HUDEP-2 (cell line): ENCODE measurements at regions not wholly inside any gene's neighbourhood (a gene's known extent, or its start where the extent isn't known, plus 50 kb on each side); places are given as distances from the start of the nearest gene placed in this dataset.
A peak's percentile ranks its signal among the peaks of the same experiment; 100 is the strongest.

ENCODE experiments used
- DNase-seq, 76 experiments: peaks; one replicate each; lab custom pipeline; 2025; ENCODE audit not compliant: unreplicated experiment in 76 of 76; lab: John Stamatoyannopoulos, UW

DNA sequence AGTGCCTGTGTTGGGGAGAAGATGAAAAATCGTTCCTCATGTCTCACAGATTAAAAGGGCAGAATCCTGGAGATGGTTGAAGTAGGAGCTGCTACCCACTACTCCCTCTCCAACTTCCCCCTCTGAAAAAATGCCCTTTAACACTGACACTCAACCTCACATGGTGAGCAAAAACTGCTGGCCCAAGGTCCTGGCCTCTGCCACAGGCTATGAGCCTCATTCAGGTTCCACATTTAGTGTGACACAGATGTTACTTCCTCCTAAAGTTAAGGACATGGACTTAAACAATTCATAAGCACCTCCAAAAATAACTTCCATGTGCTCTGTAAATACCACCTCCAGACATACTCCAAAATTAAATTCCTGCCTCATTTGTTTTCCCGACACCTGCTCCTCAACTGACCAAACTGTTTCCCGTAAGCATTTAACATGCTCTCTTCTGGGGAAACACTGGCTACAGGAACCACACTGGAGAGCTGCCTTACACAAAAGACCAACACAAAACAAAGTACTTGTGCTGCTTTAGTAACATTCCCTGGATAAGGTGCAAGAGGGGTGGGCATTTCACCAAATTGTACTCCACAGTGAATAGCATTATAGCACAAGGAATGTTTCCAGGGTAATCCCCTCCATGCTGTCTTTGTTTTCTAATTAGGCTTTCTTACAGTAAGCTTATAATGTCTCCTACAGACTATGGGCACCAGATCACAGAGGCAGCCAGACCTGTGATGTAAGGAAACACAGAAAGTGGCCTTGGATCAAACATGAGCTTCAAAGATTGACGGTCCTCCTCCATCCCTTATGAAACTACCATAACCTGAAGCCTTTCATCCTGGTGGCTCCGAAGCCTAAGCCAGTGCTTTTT is 57.0 kb downstream of the PHLDA1 start:
- DNase-seq, result no peak

DNA sequence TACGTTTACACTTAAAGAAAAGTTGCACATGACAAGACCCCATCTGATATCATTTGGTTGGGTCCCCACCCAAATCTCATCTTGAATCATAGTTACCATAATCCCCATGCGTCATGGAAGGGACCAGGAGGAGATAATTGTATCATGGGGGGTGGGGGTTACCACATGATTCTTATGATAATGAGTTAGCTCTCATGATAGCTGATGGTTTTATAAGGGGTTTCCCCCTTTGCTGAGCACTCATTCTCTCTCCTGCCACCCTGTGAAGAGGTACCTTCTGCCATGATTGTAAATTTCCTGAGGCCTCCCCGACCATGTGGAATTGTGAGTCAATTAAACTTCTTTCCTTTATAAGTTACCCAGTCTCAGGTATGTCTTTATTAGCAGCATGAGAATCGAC is 60.3 kb downstream of the PHLDA1 start:
- no peak for DNase-seq

DNA sequence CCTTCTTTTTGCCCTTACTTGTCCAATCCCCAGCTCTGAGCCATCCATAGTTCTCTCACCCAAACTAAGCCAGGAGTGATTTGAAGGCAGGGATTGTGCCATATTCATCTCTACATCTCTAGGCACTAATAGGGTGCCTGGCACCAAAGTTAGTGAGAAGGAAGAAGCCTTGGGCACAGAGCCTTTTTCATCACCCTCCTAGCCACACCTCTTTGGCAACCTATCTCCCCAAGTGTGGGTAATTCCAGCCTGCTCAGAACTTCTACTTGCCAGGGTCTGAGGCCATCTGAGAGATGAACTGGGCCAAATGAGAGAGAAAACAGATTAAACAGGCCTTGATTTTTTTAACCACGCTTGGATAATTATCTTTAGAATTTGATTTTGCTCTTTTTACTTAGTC is 61.3 kb downstream of the PHLDA1 start:
- DNase-seq, result no peak

DNA sequence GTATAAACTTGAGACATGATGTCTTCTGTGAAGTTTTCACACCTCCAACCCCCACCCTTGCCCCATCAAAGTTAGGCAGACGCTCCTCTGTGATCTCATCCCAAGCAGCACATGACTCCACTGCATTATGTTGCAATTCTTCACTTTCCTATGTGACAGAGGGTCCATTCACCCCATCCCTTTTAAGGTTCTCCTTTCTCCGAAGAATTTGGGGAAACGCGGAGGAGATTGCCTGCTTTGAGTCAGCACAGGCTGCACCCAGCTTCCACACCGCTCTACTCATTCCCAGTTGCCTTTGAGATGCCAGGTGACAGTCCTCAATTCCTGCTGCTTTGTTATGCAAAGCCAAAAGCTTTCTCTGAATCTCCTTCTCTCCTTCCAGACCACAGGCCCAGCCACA is 61.8 kb downstream of the PHLDA1 start:
- DNase-seq, result no peak

DNA sequence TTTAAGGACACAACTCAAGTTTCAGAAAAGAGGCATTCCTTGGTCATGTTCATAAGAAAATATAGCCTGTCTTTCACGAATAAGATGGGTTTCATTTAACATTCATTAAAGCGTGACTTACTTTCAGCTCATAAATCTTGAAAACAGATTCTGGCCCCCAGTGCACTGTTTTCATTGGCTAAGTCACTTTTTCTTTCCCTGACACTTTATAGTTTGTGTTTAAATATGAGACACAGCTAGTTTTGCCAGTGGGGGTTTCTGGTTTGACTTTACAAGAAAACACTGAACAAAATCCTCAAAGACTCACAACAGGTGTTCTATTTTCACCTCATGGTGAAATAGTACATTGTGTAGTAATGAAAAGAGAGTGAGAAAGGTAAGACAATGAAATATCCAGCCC is 65.9 kb downstream of the PHLDA1 start:
- DNase-seq, result no peak

DNA sequence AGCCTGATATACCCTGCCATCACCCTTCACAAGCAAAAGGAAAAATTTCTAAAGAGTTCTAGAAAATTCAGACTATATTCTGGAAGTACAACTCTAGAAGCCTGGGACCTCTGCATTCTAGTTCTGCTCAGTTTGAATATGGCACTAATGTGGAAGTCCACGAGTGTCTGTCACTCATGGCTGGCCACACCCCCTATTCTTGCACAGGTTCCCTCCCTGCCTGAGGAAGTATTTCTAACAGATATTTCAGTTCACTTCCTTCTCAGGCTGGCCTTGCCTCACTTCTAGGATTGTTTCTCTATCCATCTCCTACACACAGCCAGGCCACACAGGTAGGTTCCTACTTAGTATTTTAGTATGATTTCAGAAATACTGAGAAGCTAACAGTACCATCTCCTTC is 67.4 kb downstream of the PHLDA1 start:
- DNase-seq, result no peak

DNA sequence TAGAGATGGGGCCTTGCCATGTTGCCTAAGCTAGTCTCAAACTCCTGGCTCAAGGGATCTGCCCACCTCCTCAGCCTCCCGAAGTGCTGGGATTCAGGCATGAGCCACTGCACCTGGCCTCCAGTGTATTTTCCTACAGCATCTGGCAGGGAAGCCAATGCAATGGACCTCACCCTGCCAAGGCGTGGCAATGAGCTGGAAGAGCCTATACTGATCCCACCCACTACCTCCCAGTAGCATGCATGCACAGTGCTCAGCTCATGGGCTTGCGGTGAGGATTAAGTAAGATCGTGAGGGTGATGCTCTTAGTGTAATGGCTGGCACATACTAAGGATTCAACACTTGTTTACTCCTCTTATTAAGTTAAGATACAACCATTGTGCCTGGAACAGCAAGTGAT is 69.7 kb downstream of the PHLDA1 start:
- DNase-seq, result no peak

DNA sequence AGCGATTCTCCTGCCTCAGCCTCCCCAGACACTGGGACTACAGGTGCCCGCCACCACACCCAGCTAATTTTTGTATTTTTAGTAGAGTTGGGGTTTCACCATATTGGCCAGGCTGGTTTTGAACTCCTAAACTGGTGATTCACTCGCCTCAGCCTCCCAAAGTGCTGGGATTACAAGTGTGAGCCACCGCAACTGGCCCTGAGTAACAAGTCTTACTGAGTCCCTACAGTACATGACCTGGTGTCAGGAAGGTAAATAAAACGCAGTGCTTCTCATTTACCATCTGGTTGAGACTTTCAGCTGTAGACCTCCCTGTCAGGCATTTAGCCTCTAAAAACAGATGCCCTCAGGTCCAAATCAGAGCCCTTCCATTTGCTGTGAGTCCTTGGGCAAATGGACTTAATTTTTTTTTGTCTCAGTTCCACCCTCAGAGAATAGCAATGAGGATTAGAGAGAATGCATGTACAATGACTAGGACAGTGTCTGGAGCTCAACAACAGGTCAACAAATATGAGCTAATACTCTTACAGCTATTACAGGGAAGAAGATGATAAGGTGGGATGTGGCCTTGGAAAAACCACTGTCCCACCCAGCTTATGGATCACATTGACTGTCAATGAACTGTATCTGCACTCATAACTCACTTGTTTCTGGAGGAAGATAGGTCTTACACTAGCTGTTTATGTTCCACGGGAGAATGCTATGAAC is 70.5 kb downstream of the PHLDA1 start:
- no peak for DNase-seq

DNA sequence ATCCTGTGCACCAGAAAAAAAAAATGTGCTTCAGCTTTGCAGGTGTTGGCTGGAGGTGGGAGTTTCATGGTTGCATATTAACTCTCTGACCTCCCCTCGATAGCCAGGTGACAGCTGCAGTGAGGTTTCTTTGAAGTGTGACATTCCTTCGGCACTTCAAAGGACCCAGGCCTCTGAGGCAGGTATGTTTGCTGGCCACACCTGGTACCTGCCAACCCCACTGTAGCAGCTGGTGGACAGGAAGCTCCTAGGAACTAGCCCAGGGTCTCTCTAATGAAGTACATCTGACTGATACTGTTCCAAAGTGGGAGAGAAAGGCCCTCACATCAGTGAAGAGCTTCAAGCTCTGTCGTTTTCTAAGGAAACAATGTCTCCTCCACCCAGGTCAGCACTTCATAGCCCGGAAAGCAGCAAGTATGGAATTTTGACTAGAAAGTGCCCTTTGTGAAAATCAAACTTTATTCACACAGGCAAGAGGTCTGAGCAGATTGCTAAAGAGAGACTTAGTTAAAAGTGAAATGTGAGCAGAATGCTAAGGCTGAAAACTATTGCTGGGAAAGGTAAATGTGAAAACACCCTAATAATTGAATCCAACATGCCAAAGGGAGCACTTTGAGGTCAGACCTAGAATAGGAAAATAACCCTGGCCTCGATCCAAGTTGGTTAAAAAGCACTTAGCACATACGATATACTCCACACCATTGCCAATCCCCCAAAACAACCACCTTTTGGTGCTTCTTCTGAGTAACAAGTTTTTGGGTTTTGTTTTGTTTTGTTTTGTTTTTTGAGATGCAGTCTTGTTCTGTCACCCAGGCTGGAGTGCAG is 71.3 kb downstream of the PHLDA1 start:
- DNase-seq, result no peak

DNA sequence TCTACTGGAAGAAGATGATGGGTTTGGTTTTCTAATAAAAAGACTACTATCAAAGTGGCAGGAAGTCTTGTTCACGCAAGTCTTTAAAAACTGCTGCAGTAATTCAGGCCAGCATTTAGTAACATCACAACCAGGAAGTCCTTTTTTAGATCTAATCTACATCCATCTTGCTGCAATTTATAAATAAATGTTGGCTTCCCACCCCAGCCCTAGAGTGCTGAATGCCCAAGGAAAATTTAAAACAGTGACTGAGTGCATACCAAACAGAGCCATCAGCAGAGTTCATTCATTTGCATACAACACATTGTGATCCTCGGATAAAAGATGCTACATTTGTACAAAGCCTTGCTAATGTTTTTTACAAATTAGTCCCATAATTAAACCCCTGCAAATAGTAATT is 72.1 kb downstream of the PHLDA1 start:
- DNase-seq, result no peak

DNA sequence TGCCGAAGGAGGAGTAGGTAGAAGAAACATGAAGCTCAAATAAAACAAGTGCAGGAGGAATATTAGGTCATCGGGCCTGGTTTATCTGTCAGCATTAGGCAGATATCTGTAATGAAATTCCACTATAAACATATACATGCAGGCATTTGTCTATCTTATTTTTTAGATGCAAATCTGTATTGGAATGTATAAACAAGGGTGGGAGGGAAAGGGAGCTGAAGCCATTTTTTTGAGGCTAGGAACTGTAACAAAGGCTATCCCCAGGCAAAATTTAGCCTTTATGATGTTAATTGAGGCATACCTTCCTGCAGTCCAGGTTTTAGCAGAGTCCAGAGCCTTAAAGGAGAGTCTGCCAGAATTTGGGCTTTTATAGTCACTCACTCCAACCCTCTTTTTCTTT is 72.5 kb downstream of the PHLDA1 start:
- DNase-seq, result no peak

DNA sequence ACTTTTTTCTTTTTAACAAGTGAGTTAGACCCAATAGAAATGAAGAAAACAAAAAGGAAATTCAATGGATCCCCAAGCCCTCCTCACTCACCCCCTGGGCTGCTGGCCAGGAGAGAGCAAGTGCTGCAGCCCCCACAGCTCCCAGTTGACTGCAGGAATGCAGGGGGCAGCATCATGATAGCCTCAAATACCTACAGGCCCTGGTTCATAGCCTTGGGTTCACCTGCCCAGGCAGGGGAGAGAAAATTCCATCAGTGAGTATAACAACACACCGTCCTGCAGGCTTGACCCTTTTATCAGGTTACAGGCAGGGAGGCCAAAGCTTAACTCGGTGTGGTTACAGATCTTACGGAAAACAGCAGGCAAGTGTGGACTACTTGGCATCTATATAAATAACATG is 76.3 kb downstream of the PHLDA1 start:
- no peak for DNase-seq

DNA sequence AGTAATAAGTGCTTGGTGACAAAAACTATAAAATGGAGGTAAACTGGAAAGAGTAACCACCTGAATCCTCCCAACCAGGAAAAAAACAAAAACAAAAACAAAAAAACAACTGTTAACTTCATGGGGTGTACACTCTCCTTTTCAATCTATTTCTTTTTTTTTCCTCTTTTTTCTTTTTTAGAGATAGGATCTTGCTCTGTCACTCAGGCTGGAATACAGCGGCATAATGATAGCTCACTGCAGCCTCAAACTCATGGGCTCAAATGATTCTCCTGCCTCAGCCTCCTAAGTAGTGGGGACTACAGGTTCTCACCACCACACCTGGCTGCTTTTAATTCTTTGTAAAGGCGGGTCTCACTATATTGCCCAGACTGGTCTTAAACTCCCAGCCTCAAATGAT is 76.8 kb downstream of the PHLDA1 start:
- DNase-seq, result no peak

DNA sequence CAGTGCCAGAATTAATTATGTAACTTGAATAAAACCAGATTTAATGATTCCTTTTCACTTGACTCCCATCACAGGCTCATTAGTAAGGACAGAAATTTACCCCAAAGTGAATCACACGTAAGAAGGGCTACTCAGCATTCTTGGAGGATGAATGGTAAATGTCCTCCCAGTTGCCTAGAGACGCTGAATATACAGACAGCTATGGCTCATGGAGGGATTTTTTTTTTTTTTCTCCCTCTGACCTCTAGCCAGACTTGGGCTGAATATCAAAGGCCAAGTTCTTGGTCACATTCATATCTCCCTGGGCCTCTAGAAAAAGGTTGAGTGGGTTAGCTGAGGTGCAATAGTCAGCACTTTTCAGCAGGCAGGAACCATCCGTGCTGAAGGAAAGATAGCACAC is 77.5 kb downstream of the PHLDA1 start:
- no peak for DNase-seq

DNA sequence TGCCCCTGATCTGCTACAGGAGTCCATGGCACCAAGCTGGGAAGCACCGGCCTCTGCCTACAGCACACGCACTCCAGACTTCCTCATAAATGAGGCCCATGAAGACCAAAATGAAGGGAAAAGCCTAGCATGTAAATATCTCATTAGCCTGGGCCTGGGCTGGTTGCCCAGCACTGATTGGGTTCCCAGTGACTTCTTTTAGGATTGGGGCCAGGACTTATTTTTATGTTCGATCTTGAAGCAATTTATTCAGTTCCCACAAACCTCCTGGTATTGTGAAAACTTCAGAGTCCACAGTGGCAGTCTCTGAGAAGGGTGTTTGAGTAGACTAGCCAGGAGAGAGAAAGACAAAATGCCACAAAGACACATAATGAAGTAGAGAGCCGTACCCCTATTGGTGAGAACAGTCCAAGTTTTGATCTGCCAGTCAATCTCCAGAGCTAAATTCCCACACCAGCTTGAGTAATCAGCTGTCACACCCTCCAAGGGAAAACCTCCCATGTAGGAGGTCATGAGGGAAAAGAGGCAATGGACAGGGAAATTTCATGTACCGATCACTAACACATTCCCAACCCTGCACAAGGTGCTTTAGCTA is 78.2 kb downstream of the PHLDA1 start:
- DNase-seq, result no peak

DNA sequence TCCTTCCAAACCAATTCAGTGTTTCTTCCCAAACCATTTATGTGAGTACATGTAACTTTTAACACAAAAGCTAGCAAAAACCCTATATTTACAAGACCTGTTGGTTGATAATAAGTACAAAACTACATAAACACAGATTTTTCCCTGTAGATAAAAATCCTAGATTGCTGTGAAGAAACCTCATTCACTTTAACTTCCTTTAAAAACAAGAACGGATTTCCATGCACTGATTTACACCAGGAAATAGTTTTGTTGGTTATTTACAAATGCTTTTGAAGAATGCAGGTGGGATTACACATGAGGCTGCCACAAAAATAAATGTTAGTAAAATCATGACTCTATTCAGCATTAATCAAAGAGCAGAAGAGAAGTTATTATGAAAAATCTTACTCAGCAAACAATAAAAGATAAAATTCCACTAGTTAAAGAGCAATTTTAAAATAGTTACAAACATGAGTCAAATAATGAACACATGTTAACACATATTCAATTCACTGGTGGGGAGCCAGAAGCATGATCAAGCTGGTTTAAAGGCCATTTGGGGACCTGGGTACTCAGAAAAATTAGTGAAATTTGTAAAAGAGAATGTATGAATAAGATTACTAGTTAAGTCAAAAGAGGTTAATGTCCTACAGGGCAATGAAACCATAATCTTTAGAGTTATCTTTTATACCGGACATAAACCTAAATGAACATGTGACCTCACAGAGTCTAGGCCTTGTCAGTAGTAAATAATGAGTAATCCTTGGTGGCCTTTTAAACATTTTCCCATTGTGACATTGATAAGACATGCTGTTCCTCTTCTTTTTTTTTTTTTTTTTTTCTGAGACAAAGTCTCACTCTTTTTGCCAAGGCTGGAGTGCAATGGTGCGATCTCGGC is 79.9 kb downstream of the PHLDA1 start:
- DNase-seq, result peak in 1 of 76 experiments; percentile 8

DNA sequence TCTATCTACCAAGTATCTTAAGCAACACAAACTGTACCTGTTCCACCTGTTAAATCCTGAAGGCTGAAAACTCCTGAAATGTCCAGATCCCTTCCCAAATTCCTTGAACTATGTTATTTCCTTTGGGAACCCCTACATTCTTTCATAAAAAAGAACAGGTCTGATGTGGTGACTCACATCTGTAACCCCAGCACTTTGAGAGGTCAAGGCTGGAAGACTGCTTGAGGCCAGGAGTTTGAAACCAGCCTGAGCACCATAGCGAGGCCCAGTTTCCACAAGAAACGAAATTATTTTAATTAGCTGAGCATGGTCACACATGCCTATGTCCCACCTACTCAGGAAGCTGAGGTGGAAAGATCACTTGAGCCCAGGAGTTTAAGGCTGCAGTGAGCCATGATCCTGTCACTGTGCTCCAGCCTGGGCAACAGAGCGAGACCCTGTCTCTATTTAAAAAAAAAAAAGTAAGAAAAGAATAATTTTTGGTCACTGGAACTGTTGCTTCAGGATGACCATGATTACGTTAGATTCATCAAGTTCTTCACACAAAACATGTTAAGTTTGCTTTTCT is 84.3 kb downstream of the PHLDA1 start:
- no peak for DNase-seq

DNA sequence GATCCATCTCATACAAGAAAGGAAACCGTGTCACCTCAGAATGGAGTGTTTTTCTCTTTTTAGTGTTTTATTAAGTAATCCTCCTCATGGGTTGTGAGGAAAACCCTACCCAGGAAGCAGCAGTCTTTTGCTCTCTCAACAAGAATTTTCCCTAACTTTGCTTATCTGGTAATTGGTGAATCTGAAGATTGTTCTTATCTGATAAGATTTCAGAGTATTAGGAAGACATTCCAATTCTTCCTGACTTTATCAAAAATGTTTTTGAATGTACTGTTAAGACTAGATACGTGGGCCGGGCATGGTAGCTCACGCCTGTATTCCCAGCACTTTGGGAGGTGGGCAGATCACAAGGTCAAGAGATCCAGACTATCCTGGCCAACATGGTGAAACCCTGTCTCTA is 86.0 kb downstream of the PHLDA1 start:
- DNase-seq, result no peak

DNA sequence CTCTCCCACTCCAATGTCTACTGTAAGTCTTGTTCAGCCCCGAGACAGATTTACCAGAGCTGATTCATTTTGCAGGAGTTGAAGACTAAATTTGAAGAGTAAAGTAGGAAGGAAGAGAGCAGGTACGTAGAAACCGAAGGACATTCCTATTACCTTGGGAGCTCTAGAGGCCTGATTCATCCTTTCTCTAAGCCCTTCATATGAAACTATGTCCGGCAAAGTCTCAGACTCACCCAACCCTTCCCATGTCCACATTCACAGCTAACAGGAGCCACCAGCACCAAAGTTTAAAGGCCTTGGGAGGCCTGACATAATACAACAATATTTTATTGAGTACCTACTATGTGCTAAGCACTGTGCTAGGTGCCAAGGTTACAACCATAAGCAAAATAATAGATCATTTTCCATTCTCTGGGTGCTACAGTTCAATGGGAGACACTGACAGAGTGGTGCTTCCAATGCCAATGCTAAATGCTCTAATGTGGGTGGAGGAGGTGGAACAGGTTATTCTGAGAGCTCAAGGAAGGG is 86.6 kb downstream of the PHLDA1 start:
- DNase-seq, result no peak
